ENCODE measurements at regions not wholly inside any gene's neighbourhood (a gene's known extent, or its start where the extent isn't known, plus 50 kb on each side); places are given as distances from the start of the nearest gene placed in this dataset.

- H3K36me3 ChIP-seq = no peaks in the 10 kb centered on the region
- H3K4me3 ChIP-seq = no peak overlapping the region
- H3K9me3 ChIP-seq = no peaks in the 10 kb centered on the region
- H3K4me1 ChIP-seq (ENCODE audit: insufficient read depth) = no peaks in the 10 kb centered on the region
- no peak for TF ChIP-seq POLR2A (IDR thresholded peaks at IDR 0.05)
- no peak for TF ChIP-seq CTCF (IDR thresholded peaks at IDR 0.05)
- no peak for TF ChIP-seq EP300 (IDR thresholded peaks at IDR 0.05)
- intact Hi-C loops (cut with DNase I) = no loop called here
- no peaks in the 10 kb centered on the region for H3K27me3 ChIP-seq
- no peak for DNase-seq
- WGBS, 3 donors = 82 to 87% (median 83%) methylated on average over 7 of the region's 7 CpGs
- no peak overlapping the region for H3K27ac ChIP-seq
These were observed 183.2 kb downstream of the ACTL7B start for GRCh38 chr9:108672475-108673190.

- 66 to 72% (median 67%) methylated on average over 4 of the region's 4 CpGs for WGBS, 3 donors
- DNase-seq = no peak
- TF ChIP-seq EP300 (IDR thresholded peaks at IDR 0.05) (no peak), POLR2A (IDR thresholded peaks at IDR 0.05) (no peak)
- H3K27ac ChIP-seq = no peak overlapping the region
- H3K36me3 ChIP-seq = no peaks in the 10 kb centered on the region
- no peaks in the 10 kb centered on the region for H3K9me3 ChIP-seq
- no peak overlapping the region for H3K4me3 ChIP-seq
- H3K27me3 ChIP-seq = no peaks in the 10 kb centered on the region
- H3K4me1 ChIP-seq (ENCODE audit: insufficient read depth) = no peaks in the 10 kb centered on the region
- intact Hi-C loops (cut with DNase I) = no loop called here
These were observed 184.0 kb downstream of the ACTL7B start for GRCh38 chr9:108671794-108672193.

GRCh38 chr9:108671176-108671575, 184.6 kb downstream of the ACTL7B start:
- WGBS, 3 donors = 79 to 87% (median 80%) methylated on average over 5 of the region's 5 CpGs
- H3K36me3 ChIP-seq = no peaks in the 10 kb centered on the region
- H3K27ac ChIP-seq = no peak overlapping the region
- no peaks in the 10 kb centered on the region for H3K9me3 ChIP-seq
- H3K4me3 ChIP-seq = no peak overlapping the region
- no peak for DNase-seq
- intact Hi-C loops (cut with DNase I) = no loop called here
- H3K27me3 ChIP-seq = no peaks in the 10 kb centered on the region
- H3K4me1 ChIP-seq (ENCODE audit: insufficient read depth) = no peaks in the 10 kb centered on the region
- TF ChIP-seq EP300 (IDR thresholded peaks at IDR 0.05) (no peak), POLR2A (IDR thresholded peaks at IDR 0.05) (no peak), CTCF (IDR thresholded peaks at IDR 0.05) (no peak)

GRCh38 chr9:108668938-108669335, 186.8 kb downstream of the ACTL7B start:
- Histone ChIP-seq H3K27ac (no peak overlapping the region), H3K9me3 (no peaks in the 10 kb centered on the region), H3K36me3 (no peaks in the 10 kb centered on the region), H3K4me1 (ENCODE audit: insufficient read depth) (no peaks in the 10 kb centered on the region), H3K4me3 (no peak overlapping the region), H3K27me3 (no peaks in the 10 kb centered on the region)
- intact Hi-C loops (cut with DNase I) = no loop called here
- 7 to 19% (median 13%) methylated on average over 4 of the region's 4 CpGs for WGBS, 3 donors
- no peak for TF ChIP-seq EP300 (IDR thresholded peaks at IDR 0.05)
- TF ChIP-seq POLR2A (IDR thresholded peaks at IDR 0.05) = no peak
- TF ChIP-seq CTCF (IDR thresholded peaks at IDR 0.05) = no peak
- no peak for DNase-seq

- WGBS, 3 donors = 73 to 90% (median 78%) methylated on average over 5 of the region's 5 CpGs
- intact Hi-C loops (cut with DNase I) = no loop called here
- TF ChIP-seq CTCF (IDR thresholded peaks at IDR 0.05) (no peak), POLR2A (IDR thresholded peaks at IDR 0.05) (no peak), EP300 (IDR thresholded peaks at IDR 0.05) (no peak)
- H3K9me3 ChIP-seq = no peaks in the 10 kb centered on the region
- no peak overlapping the region for H3K27ac ChIP-seq
- no peaks in the 10 kb centered on the region for H3K27me3 ChIP-seq
- DNase-seq = no peak
- no peaks in the 10 kb centered on the region for H3K36me3 ChIP-seq
- no peak overlapping the region for H3K4me3 ChIP-seq
- H3K4me1 ChIP-seq (ENCODE audit: insufficient read depth) = no peaks in the 10 kb centered on the region
These were observed 187.4 kb downstream of the ACTL7B start for GRCh38 chr9:108668191-108668937.
